DMS 273 treated with DMSO at 0.1 percent for 48 hours (cell line): ENCODE measurements at regions not wholly inside any gene's neighbourhood (a gene's known extent, or its start where the extent isn't known, plus 50 kb on each side); places are given as distances from the start of the nearest gene placed in this dataset.
"Not testable (repeated sequence)": the region's sequence is repeated elsewhere in the genome, so short reads cannot be mapped to it uniquely, and the experiment has no call there.

Experiments used
- DNase-seq: peaks from one replicate; lab custom pipeline; 2025; lab: John Stamatoyannopoulos, UW

DNA sequence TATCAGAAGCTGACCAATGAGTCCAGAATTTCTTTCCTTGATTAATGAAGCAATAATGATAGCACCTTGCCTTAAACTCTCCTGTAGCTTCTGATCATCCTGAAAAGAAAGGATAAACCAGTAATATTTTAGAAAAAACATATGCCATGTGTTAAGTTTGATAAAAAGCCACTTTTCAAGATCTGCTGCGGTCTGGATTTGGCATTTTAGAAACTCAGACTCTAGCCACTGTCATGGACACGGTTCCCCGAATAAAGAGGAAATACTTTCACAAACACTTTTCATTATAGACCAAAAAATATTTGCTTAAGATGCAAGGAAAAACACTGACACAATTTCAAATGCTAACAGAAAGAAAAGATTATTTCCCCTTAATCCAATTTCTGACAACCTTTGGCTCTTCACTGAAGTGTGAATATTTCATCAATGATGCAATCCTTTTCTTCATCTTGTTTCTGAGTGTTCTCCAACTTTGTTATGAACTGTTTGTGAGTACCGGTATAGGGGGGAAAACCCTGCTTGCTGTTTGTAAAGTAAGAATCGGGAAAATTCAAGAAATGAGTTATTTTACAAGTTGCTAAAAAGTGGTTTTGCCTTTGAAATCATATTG is 329.5 kb downstream of the CRPPA start:
- no peak for DNase-seq

DNA sequence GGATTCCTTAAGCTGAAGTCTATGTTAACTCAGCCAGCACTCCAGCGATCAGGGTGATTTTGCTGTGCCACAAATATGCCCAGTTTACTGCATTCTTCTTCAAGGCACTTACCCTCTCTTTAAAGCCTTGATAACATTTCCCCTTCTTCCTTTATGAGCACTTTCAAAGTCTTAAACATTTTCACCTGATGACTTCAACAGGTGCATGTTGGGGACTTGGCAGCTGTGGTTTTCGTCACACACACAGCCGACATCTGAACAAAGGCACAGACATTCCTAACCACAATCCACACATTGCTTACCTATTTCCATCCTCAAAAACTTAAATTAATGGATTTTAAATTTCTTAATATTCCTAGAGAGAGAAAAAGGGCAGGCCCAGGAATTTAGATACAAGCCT is 331.5 kb downstream of the CRPPA start:
- no peak for DNase-seq

DNA sequence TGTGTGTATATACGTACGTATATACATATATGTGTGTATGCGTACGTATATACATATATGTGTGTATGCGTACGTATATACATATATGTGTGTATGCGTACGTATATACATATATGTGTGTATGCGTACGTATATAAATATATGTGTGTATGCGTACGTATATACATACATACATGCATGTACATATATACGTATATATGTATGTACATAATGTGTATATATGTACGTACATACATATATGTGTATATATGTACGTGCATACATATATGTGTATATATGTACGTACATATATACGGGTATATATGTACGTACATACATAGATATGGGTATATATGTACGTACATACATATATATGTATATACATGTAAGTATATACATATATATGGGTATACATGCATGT is 332.1 kb downstream of the CRPPA start:
- no peak for DNase-seq

DNA sequence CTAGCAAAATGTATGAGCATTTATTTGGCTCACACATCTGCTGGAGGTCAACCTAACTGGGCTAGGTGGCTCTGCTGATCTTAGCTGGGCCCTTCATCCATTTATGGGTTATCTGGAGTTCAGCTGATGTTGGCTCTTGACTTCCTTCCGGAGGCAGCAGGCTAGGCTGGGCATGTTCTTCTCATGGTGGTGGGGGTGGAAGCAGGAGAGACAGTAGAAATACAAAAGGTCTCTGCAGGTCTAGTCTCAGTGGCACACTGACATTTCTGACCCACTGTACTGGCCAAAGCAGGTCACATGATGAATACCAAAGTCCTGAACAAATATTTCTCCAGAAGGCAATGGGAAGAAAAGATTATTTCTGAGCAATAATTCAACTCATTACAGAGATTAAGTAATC is 334.6 kb downstream of the CRPPA start:
- no peak for DNase-seq

DNA sequence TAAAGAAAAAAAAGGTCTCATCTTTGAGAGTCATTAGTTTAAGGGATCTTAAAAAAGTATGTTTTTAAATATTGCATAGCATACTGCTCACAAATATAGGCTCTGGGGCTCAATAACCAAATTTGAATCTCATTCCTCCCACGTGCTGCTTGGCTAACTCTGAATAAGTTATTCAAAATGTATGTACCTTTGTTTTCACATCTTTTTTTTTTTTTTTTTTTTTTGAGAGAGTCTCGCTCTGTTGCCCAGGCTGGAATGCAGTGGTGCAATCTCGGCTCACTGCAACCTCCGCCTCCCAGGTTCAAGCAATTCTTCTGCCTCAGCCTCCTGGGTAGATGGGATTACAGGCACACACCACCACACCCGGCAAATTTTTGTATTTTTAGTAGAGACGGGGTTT is 335.6 kb downstream of the CRPPA start:
- not testable (repeated sequence) for DNase-seq

DNA sequence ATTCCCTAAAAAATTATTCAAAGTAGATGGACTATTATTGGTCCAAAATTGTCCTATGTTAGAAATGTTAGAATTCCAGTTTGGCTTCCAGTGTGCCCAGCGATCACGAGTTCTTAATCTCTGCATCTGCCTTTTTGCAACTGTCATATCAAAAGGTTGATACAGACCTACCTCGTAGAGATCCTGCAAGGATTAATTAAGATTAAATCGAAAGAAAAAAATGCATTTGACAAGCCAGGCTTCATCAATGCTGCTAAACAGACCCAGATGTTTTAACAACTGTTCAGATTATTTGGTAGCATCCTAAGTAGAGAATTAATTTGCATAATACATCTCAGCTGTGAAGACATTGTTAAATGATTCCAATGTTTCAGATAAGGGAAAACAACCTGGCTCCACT is 336.5 kb downstream of the CRPPA start:
- no peak for DNase-seq

DNA sequence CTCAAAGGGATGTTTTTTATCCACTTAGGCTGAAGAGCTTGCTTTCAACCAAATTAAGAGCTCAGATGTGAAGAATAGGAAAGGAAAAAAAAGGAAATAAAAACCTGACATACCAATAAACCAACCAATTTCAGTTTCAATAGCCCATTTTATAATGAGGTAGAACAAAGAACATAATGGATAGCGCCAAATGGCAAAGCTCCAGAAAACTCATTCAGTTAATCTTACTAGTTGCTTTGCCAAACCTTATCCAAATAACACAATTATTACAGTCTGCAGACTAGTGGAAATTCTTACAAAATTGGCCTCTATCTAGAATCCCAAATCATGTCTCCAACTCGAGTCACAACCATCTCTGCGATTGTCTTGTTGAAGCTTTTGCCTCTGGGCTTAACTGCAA is 337.0 kb downstream of the CRPPA start:
- DNase-seq: no peak

DNA sequence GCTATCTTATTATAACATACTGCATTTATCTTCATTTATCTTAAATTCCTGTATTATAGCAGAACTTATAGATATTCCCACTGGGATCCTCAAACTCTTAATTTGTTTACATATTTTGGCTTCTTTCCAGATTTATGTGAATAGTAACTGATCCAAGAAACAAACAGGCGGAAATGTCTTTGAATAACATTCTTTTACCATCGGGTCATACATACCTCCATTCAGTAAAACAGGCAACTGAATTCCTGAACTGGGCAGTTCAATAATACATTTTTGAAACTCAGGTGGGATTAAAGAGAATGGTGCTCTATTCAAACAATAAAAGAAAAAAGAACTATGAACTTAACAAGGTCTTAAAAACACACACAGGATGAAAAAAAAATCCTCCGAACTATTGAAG is 337.4 kb downstream of the CRPPA start:
- DNase-seq: no peak

DNA sequence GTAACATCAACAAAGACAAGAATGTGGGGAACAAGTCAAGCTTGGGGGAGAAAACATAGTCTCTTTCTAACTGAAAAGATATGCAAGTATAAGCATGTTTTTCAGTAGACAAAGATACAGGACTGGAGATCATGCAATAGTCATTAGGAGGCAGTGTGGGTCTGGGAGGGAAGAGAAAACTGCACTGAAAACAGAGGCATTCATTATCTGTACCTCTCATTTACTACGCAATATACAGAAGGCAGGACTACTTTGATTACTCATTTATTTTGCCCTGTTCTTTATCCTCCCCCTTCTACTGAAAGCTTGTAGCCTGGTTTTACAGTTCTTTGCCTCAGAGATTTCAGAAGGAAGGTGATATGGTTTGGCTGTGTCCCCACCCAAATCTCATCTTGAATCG is 341.2 kb downstream of the CRPPA start:
- no peak for DNase-seq

DNA sequence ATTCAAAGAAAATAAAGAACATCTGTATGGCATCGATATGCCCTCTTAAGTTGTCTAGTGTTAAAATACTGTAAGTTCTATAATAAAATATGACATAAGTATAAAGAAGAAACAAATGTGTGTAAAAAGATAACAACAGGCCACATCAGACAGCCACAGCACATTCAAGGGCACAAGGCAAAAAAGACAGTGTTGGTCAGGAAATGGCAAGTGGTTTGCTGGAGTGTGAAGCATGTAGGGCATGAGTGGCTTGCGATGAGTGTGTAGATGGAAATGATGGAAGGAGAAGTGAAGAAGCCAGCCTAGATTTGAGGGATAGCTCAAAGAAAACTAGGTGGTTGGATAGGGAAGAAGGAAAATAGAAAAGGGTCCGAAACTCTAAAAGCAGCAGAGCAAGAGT is 341.6 kb downstream of the CRPPA start:
- DNase-seq: no peak

DNA sequence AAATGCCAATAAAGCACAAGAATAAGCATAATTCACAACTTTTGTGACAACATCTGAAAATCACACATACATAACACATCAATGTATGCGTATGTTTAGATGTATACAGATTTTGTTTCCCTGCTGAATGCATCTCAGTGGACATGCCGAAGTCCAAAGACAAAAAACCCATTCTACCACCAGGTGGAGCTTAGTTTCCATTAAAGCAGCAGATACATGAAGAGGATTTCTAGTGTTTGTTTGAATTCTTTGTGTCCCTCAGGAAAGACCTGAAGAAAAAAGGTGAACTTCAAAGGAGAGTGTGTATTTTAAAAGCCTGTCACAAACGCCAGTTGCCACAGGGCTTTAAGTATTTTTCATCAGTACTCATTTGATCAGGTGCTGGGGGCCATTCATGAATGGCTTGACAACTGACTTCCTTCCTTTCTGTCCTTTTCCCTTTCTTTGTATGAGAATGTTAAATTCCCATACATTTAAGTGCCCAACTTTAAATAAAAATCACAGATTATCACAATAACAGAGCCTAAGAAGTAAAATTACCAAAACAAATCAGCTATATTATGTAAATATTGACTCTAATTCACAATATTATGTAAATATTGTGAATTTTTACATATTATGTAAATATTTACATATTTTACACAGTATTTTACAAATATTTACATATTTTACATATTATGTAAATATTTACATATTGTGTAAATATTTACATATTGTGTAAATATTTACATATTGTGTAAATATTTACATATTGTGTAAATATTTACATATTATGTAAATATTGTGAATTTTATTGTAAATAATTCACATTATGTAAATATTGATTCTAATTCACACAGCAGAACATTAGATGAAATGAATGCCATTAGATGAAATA is 343.0 kb downstream of the CRPPA start:
- DNase-seq: peak; percentile 30

DNA sequence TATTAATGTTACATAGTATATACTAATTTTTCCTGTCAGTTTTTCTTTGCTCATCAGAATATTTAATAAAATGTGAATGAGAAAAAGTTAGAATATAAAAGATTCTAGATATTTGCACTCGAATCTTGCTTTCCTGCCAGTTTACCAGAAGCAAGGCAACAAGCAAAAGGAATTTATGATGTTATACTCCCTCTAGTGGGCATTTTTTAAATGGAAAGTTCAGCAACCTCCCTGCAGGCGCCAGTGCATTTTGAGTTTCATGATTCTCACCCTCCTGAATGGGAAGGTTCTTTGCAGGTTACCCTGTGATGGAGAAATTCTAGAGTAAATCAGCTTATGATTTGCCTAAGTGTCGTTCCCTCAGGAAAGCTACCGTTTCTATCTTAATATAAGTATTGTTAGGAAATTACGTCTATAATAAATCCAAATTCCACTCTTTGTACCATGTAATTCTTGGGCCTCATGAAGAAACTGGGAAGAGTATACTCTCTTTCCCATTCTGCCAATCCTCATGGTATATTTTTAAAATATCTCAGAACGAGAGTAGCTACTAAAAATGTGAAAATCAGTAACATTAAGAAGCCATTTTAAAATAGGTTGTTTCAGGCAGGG is 350.0 kb downstream of the CRPPA start:
- peak; percentile 60 for DNase-seq

DNA sequence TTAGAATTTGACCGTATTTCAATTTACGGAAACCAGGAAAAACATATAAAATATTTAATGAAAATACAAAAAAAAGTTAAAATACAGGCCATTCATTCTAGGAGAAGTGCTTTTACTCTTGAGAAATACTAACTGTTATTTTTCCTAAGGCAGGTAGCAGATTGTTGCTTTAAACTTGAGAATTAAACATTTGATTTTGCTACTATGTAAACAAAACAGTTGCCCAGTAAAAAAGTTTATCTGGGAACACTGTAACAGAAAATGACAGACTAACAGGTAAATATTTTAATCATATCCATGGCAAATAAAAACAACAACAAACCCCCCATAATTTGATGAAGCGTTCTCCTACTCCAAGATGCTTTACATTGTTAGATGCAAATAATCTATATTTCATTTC is 350.5 kb downstream of the CRPPA start:
- no peak for DNase-seq

DNA sequence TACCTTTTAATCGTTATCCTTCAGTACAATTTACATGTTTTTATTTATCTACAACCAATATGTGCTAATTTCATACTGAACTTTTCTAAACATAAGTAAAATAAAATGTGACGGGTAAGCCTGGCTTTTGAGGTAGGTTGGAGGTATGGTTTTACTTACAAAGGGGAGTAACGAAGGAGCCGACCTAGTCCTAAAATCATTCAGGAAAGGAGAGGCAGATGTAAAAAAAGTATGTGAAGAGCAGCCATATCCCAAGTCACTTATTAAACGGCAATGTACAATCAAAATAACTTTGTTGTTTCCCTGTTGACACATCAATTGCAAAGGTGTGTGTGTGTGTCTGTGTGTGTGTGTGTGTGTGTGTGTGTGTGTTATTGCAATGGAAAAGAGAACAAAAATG is 351.3 kb downstream of the CRPPA start:
- DNase-seq: no peak

DNA sequence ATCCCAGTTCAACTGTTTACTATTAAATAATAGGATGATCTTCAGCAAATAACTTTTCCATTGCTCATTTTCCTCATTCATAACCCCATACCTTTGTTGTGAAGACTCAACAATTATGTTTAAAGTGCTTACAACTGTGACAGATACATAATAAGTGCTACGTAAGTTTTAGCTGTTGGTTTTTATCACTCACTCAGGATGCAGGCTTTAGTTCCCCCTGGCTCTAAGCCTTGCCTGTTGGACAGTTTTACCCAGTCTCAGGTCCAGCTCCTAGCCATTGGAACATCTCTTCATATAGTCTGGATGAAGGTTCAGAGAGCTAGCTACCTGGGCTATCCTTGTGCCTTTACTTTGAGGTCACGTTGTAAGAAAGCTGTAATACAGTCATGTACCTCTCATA is 353.2 kb downstream of the CRPPA start:
- DNase-seq: no peak

DNA sequence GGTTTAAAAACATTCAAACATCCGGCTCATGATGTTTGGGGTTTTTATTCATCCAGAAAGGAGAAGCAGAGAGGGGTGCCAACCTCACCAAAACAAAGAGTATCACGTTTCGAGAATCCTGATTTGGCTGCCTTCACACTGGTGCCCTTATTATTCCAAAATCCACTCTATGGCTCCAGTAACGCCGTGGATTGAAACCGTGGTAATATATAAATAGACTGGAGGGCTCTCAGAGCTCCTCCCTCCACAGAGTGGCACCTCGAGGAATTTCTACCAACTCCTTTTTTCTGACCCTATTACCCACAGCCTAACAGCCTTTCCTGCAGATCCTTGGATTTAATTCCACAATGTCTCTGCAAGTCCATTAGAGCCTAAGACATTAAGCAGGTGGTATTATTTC is 353.6 kb downstream of the CRPPA start:
- no peak for DNase-seq

DNA sequence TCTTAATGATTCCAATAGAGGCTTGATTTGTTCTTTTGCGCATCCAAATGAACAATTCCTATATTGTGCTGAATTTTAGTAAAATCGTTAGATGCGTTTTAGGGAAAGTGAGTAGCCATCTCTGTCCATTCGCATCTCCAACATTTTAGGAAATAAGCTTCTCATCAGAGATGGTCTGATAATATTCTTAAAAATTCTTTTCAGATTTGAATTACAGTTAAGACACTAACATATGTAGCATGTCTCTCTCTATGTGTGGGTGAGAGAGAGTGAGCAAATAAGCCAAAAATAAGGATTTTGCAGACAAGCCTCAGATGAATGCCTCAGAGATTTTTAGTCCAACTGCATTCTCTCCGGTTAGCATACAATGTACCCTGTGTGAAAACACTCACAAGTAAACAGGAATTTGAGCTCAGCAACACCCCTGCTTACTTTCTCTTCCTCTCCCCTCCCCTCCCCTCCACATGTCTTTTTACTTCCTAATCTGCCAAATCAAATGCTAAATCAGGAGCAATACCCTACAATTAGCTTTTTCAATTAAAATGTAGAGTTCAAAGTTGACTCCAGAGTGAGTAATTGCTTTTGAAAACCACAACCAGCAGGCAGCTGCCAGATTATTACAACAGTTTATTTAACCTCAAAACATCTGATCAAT is 354.4 kb downstream of the CRPPA start:
- DNase-seq: no peak

DNA sequence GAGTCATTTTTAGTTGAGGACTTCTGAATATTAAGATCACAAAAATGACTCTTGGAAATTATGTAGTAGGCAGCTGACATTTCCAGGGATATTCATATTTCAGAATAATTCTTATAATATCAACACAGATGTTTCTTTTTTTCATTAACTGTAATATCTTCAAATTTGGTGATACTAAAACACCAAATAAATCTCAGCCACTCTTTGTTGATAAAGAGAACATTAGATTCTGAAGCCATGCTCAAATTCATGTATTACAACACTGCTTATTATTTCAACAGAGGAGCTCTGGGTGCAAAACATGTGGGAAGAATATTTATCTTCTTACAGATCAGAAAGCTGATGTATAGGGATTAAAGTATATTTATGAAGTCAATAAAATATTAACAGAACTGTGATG is 355.4 kb downstream of the CRPPA start:
- no peak for DNase-seq

DNA sequence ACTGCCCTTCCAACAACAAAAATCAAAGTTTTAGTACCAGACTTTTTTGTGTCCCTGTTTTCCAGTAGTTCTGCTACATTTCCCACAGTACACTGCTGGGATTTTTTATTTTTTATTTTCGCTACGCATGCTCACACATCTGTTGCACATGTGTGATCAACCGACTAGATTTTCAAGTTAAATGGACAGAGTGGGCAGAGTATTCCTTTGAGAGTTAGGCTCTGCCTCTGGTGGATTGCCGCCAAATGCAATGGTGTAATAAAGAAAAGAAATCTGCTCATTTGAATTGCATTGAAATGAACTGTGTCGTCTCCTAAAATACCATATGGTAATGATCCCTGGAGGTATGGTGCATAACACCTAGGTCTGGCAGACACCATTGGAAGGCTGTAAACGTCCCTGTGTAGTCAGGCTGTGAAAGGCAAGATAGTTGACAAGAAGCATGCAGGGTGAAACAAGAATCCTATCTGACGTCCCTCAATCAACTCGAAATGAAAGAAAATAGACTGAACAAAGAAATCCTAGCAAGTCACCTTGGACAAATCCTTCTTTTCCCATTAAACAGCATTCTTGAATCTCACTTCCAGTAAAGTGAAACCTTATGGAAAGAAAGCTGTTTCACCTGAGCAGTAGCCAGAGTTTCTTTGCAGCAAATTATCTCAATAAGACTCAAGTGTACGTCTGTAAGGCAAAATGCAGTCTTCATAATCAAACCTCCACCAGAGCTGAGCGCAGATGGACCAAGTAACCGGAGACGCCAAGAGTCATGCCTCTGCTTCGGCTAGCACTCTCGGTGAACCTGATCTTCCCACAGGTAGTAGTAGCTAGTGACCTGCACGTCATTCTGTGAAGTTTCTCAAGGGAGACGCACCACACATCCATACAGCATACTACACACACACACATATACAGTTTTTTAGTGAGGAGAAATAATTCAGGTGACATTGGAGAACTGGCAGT is 357.3 kb downstream of the CRPPA start:
- peak; percentile 38 for DNase-seq

DNA sequence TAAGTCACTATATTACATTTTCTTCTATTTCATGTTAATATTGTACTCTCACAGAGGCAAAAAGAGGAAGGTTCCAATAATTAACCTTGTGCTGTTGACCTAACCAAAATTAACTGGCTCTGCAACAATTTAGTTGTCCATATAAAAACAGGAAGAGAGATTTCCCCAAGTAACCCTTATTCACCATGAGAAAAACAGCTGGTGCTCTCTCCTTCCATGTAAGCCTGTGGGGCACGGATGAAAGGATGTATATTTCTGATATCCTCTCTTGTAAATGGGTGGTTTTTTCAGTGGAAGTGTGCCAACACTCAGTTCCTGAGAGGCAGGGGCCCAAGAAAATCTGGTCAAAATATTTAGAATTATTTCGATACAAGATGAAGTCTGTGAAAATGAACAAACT is 358.1 kb downstream of the CRPPA start:
- peak; percentile 15 for DNase-seq

DNA sequence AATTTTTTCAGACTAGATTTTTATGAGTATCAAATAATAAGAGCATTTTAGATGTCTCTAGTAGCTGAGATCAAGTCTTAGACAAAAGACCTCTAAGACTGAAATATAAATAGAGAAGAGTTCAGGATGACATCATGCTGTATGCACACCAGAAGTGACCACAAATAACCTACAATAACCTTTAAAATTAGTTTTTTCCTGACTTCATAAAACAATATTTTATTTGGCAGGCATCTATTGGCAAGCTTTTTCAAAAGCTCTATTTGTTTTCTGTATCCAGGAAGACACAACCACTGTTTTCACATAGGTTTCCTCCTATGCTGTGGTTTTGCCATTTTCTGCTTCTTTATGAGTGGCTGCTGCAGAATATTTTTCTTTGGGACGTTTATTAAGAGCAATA is 359.1 kb downstream of the CRPPA start:
- DNase-seq: no peak

DNA sequence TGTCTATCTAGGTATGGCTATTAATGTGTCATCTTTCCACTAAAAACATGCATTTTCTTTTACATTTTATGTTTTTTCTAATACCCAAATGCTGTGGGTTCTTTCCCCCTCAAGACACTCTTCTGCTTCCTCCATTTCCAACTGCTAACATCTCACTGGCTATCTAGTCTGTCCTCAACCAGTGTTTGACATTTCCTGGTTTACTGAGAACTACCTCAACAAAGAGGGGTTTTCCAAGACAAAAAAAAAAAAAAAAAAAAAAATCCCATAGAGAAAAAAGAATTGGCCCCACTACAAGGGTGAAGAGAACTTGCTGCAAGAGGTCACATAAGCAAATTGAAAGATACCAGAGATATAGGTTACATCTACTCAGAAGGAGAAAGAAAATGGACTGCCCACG is 359.7 kb downstream of the CRPPA start:
- DNase-seq: no peak
